Prostate gland (tissue), 2 donors: ENCODE measurements at regions not wholly inside any gene's neighbourhood (a gene's known extent, or its start where the extent isn't known, plus 50 kb on each side); places are given as distances from the start of the nearest gene placed in this dataset.
"Not testable (repeated sequence)": the region's sequence is repeated elsewhere in the genome, so short reads cannot be mapped to it uniquely, and the experiment has no call there.

Experiments
- DNase-seq: peaks from one replicate; pipeline ENCODE4 v3.0.0-alpha.2; 2019; ENCODE audit warnings: low spot score
- H3K27ac ChIP-seq, 2 donors: fragments of 200-600 bp; sonication (generic); 2 replicates each; pipeline ENCODE4 v1.5.1; 2017 to 2019
- H3K27me3 ChIP-seq: fragments of 200-600 bp; sonication (generic); replicated peaks from 2 replicates; pipeline ENCODE4 v1.5.1; 2019; ENCODE audit not compliant: insufficient read depth
- H3K36me3 ChIP-seq, 2 donors: fragments of 200-600 bp; sonication (generic); 1 replicate in 1 of 2; 2 replicates in 1 of 2; pipeline versions ENCODE4 v1.5.1 to v1.8.1; 2017 to 2019
- H3K4me1 ChIP-seq: fragments of 200-600 bp; sonication (generic); replicated peaks from 2 replicates; pipeline ENCODE4 v1.5.1; 2019
- H3K4me3 ChIP-seq, 2 donors: fragments of 200-600 bp; sonication (generic); 2 replicates each; pipeline ENCODE4 v1.5.1; 2017 to 2019
- H3K9me3 ChIP-seq: fragments of 200-600 bp; sonication (generic); 2 replicates; pipeline ENCODE4 v1.5.1; 2017
- WGBS: methylation state at CpG from one replicate; pipeline ENCODE4 v1.1.5; 2018; 5-methylcytosine and 5-hydroxymethylcytosine counted together
- intact Hi-C: fragments of 100-400 bp; cut with DNase I; formaldehyde crosslinking; loops from one replicate; pipeline ENCODE4 v1.14.2; 2022

DNA sequence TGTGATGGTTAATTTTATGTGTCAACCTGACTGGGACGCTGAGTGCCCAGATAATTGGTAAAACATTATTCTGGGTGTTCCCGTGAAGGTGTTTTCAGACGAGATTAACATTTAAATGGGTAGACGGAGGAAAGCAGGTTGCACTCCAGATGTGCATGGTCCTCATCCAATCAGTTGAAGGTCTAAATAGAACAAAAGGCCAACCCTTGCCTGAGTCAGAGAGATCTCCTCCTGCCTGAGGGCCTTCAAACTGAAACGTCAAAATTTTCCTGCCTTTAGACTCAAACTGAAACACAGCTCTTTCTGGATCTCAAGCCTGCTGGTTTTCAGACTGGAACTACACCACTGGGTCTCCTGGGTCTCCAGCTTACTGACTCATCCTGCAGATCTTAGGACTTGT, 73.5 kb downstream of the NPIPA8 start:
- intact Hi-C loops, DNase-seq, H3K36me3 ChIP-seq, H3K27me3 ChIP-seq, H3K9me3 ChIP-seq, H3K4me1 ChIP-seq, H3K4me3 ChIP-seq, H3K27ac ChIP-seq: not testable (repeated sequence)
- WGBS, result 80% methylated on average over 1 of the region's 5 CpGs

DNA sequence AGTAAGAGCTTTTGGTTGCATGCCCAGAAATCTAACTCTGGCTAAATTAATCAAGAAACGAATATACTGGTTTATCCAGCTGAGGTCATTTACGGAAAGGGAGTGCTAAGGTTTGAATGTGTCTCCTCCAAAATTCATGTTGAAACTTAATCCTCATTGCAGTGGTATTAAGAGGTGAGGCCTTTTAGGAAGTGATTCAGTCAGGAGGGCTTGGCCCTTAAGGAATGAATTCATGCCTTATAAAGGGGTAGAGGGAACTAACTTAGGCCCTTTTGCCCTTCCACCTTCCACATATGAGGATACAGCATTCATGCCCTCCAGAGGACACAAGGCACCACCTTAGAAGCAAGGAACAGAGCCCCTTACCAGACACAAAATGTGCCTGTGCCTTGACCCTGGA, 74.7 kb downstream of the NPIPA8 start:
- H3K27me3 ChIP-seq, H3K27ac ChIP-seq, DNase-seq, intact Hi-C loops, H3K4me3 ChIP-seq, H3K4me1 ChIP-seq, H3K9me3 ChIP-seq, H3K36me3 ChIP-seq: not testable (repeated sequence)
- WGBS, result 35% methylated on average over 2 of the region's 2 CpGs

DNA sequence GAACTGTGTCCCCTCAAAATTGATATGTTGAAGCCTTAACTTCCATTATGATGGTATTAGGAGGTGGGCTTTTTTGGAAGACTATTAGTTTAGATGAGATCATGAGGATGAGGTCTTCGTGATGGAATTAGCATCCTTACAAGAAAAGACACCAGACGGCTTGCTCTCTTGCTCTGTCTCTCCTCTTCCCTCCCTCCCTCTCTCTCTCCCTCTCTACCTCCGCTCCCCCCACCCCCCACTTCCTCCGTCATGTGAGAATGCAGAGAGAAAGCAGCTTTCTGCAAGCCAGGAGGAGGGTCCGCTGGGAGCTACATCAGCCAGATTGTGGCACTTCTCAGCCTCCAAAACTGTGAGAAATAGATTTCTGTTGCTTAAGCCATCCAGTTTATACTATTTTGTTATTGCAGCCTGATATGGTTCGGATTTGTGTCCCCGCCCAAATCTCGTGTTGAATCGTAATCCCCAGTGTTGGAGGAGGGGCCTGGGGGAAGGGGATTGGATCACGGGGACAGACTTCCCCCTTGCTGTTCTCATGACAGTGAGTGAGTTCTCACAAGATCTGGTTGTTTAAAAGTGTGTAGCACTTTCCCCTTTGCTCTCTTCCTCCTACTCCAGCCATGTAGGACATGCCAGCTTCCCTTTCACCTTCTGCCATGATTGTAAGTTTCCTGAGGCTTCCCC, 76.9 kb downstream of the NPIPA8 start:
- H3K4me3 ChIP-seq, H3K9me3 ChIP-seq, DNase-seq, H3K4me1 ChIP-seq, H3K27me3 ChIP-seq, H3K36me3 ChIP-seq, intact Hi-C loops, H3K27ac ChIP-seq: not testable (repeated sequence)
- 17% methylated on average over 5 of the region's 10 CpGs for WGBS

DNA sequence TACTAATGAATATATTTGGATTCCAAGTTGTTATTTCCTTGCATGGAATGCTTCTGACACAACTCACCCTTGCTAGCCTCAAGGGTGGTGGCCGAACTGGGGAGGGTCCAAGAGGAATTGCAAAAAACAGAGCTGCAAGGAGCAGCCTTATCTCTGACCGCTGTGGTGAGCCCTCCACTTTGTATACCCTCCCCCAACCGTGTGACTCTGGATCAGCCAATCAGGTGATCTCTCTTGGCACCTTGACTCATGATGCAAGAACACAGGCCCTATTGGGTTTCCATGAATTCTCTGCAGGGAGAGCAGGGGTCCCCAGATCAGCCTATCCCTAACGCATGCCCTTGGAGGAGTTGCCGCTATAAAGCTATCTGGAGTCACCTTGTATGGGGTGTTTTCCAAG, 83.6 kb downstream of the NPIPA8 start:
- DNase-seq, H3K36me3 ChIP-seq, H3K27ac ChIP-seq, H3K4me3 ChIP-seq, H3K27me3 ChIP-seq, H3K9me3 ChIP-seq, intact Hi-C loops, H3K4me1 ChIP-seq: not testable (repeated sequence)
- WGBS, result 100% methylated on average over 1 of the region's 5 CpGs

DNA sequence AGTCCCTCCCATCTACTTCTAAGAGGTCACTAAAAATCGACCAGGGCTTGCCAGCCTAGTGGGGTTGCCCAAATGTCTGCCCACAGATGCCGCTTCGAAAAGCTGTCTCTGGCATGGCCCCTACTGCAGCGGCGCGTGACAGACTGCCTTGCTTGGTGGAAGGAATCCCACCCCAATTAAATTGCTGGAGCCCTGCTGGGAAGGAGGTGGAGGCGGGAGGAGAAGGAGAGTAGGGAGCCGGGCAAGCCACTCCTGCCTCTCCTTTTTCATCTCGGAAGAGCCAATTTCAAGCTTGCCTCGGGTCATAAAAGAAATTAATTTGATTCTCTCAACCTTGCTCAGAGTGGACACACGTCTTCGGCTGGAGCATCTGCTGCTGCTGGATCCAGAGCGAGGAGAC, 106.0 kb downstream of the NPIPA8 start:
- 4% methylated on average over 4 of the region's 13 CpGs for WGBS
- intact Hi-C loops, H3K4me1 ChIP-seq, H3K36me3 ChIP-seq, H3K27ac ChIP-seq, H3K27me3 ChIP-seq, DNase-seq, H3K9me3 ChIP-seq, H3K4me3 ChIP-seq: not testable (repeated sequence)

DNA sequence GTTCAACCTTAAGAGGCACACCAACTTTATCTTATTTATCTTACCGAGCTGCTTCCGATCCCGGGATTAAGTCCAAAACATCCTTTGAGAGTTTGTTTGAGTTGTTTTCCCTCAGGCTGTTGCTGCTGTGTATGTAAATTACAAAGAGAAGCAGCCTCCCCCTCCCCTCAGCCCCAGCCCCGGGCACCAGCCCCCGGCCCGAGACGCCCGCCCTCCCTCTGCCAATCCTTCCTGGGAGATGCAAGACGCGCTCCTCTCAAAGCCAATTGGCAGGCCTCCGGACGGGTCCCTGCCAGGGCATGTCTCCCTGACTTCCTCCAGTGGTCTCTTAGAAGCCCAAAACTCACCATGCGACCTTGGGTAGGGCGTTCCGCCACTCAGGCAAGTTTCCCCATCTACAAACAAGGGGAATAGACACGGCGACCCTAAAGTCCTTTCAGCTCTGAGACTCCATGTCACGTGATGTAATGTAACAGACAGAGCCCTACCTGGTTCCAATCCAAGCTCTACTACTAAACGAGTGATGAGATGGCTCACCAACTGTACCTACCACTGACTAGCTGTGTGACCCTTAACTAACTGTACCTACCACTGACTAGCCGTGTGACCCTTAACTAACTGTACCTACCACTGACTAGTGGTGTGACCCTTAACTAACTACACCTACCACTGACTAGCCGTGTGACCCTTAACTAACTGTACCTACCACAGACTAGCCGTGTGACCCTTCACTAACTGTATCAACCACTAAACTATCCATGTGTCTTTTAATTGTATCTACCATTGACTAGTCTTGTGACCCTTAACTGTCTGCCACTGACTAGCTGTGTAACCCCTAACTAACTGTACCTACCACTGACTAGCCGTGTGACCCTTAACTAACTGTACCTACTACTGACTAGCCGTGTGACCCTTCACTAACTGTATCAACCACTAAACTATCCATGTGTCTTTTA, 114.2 kb downstream of the NPIPA8 start:
- H3K36me3 ChIP-seq, H3K27me3 ChIP-seq, DNase-seq, H3K4me3 ChIP-seq, intact Hi-C loops, H3K9me3 ChIP-seq, H3K27ac ChIP-seq, H3K4me1 ChIP-seq: not testable (repeated sequence)
- 72% methylated on average over 7 of the region's 24 CpGs for WGBS

DNA sequence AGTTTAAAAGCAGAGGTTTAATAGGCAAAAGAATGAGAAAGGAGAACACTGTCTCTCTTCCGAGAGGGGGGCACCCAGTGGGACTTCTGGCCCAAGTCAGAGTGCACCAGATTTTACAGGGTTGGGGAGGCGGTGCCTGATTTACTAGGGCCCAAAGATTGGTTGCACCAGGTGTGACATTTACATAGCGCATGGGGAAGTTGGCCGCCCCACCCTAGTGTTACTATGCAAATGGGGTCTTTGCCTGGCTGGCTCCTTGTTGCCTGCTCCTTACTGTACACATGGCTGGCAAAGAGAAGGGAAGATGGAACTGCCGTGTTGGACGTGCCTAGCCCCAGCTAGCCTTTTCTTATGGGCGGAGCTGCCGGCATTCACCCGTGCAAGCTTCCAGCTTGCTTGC, 118.8 kb downstream of the NPIPA8 start:
- H3K9me3 ChIP-seq, H3K27ac ChIP-seq, H3K36me3 ChIP-seq, H3K4me3 ChIP-seq, DNase-seq, H3K27me3 ChIP-seq, intact Hi-C loops, H3K4me1 ChIP-seq: not testable (repeated sequence)
- whole genome bisulfite sequencing, result no CpG with 5 or more reads among the region's 9 CpGs

DNA sequence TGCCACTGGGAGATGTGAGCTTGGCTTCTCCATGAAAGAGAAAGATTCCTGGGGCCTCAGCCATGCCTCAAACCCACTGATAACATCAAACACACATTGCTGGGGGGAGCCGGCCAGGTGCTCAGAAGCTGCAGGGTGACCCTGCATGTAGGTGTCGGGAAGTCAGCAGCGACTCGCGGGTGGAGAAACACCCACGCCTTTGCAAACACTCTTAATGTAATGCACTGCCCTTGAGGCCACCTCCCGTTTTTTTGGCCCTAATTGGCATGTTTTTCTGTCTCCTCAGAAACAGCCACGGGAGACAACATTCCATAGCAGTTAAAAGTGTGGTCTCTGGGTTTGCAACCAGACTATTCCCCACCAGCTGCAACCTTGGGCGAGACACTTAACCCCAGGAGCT, 119.7 kb downstream of the NPIPA8 start:
- H3K9me3 ChIP-seq, intact Hi-C loops, H3K36me3 ChIP-seq, H3K4me1 ChIP-seq, H3K27me3 ChIP-seq, DNase-seq, H3K27ac ChIP-seq, H3K4me3 ChIP-seq: not testable (repeated sequence)
- 22% methylated on average over 6 of the region's 9 CpGs for WGBS

DNA sequence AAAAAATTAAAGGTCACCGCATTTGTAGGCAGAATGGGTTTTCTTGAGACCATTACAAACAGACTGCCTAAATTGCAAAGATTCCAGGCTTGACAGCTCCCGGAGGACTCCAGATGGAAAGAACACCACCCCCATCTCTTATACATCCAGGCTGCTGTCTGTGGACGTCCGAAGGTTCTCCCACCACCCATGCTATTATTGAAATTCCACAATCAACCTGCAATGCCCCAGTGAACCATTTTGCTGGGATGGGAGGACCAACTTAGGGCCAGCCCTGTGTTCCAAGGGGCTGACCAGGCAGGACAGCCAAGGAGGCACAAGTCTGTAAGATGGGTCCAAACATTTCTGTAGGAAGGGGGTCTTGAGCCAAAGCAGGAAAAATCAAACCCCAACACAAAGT, 122.7 kb downstream of the NPIPA8 start:
- H3K4me1 ChIP-seq, H3K36me3 ChIP-seq, H3K4me3 ChIP-seq, H3K9me3 ChIP-seq, intact Hi-C loops, H3K27me3 ChIP-seq, DNase-seq, H3K27ac ChIP-seq: not testable (repeated sequence)
- whole genome bisulfite sequencing, result 51% methylated on average over 4 of the region's 4 CpGs

DNA sequence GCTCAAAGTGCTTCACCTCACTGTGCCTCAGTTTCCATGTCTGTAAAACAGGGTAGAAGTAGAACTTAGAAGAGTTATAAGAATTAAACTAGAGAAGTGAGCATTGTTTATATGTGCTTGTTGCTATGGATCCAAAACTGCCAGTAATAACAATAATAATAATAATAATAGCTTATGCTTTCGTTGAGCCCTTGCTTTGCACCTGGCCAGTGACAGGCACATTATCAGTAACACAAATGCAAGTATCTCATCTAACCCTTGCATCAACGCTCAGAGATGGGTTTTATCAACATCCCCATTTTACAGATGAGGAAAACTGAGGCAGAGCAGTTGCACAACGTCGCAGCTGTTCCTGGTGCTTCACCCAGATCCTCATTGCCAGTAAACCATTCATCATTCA, 125.0 kb downstream of the NPIPA8 start:
- WGBS, result 91% methylated on average over 4 of the region's 4 CpGs
- H3K27me3 ChIP-seq, H3K9me3 ChIP-seq, intact Hi-C loops, H3K4me1 ChIP-seq, H3K4me3 ChIP-seq, H3K36me3 ChIP-seq, DNase-seq, H3K27ac ChIP-seq: not testable (repeated sequence)

DNA sequence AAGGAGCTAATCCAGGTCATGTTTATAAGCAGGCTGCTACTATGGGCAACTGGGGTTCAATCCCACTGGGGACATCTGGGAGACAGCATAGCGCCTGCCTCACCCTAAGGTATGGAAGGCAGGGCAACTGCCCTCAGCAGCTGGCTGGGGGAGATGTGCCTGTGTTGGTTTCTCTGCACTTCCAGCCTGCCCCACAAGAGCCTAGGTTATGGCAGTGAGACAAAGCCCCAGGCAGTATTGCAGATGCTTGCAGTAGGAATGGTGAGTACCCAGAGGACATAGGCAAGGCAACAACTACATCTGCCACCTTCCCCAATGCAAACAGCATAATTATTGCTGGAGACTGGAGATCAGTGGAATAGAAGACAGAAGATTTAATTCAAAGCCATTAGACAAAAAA, 131.8 kb downstream of the NPIPA8 start:
- H3K27me3 ChIP-seq, H3K4me1 ChIP-seq, H3K4me3 ChIP-seq, intact Hi-C loops, DNase-seq, H3K36me3 ChIP-seq, H3K9me3 ChIP-seq, H3K27ac ChIP-seq: not testable (repeated sequence)
- no CpG with 5 or more reads among the region's 1 CpG for WGBS

DNA sequence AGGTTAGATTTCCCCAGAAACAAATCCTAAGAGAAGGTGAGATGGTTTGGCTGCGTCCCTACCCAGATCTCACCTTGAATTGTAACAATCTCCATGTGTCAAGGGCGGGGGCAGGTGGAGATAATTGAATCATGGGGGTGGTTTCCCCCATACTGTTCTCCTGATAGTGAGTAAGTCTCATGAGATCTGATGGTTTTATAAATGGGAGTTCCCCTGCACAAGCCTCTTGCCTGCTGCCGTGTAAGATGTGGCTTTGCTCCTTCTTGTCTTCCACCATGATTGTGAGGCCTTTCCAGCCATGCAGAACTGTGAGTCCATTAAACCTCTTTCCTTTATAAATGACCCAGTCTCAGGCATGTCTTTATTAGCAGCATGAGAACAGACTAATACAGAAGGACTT, 132.2 kb downstream of the NPIPA8 start:
- 95% methylated on average over 2 of the region's 3 CpGs for WGBS
- H3K27ac ChIP-seq, H3K9me3 ChIP-seq, H3K4me3 ChIP-seq, intact Hi-C loops, DNase-seq, H3K4me1 ChIP-seq, H3K36me3 ChIP-seq, H3K27me3 ChIP-seq: not testable (repeated sequence)

DNA sequence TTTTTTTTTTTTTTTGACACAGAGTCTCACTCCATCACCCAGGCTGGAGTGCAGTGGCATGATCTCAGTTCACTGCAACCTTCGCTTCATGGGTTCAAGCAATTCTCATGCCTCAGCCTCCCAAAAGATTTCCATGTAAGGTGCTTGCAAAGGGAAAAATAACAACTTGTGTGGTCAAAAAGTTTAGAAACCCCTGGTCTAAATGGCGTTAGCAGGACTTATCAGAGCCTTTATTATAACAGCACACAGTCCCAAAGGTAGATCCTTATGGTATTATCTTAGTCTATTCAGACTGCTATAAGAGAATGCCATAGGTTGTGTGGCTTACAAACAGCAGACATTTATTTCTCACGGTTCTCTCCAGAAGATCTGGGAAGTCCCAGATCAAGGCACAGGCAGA, 135.0 kb downstream of the NPIPA8 start:
- 96% methylated on average over 3 of the region's 3 CpGs for WGBS
- H3K4me1 ChIP-seq, H3K36me3 ChIP-seq, H3K27ac ChIP-seq, DNase-seq, H3K4me3 ChIP-seq, H3K9me3 ChIP-seq, H3K27me3 ChIP-seq, intact Hi-C loops: not testable (repeated sequence)
